Hematopoietic multipotent progenitor cell treated with erythropoietin and hydrocortisone succinate and interleukin-3 and kit ligand, for 4 days (in vitro differentiated cells): ENCODE measurements at regions not wholly inside any gene's neighbourhood (a gene's known extent, or its start where the extent isn't known, plus 50 kb on each side); places are given as distances from the start of the nearest gene placed in this dataset.
A peak's percentile ranks its signal among the peaks of the same experiment; 100 is the strongest.

Experiments used
- DNase-seq: peaks from one replicate; pipeline ENCODE4 v3.0.0-alpha.2; 2015

GRCh38 chr13:85445534-85445933, 353.7 kb downstream of the SLITRK6 start:
- DNase-seq = no peak

GRCh38 chr13:85441975-85442374, 357.2 kb downstream of the SLITRK6 start:
- no peak for DNase-seq

GRCh38 chr13:85441364-85441763, 357.9 kb downstream of the SLITRK6 start:
- DNase-seq = no peak

GRCh38 chr13:85436029-85436428, 363.2 kb downstream of the SLITRK6 start:
- DNase-seq = no peak

- DNase-seq = no peak
These were observed 364.3 kb downstream of the SLITRK6 start for GRCh38 chr13:85434927-85435326.

GRCh38 chr13:85432881-85433280, 366.3 kb downstream of the SLITRK6 start:
- DNase-seq = no peak

- DNase-seq = no peak
These were observed 367.5 kb downstream of the SLITRK6 start for GRCh38 chr13:85431720-85432119.

- no peak for DNase-seq
These were observed 368.9 kb downstream of the SLITRK6 start for GRCh38 chr13:85430216-85430794.

- DNase-seq = no peak
These were observed 371.8 kb downstream of the SLITRK6 start for GRCh38 chr13:85427416-85427815.

- DNase-seq = no peak
These were observed 379.1 kb downstream of the SLITRK6 start for GRCh38 chr13:85420136-85420535.

- DNase-seq = no peak
These were observed 379.6 kb downstream of the SLITRK6 start for GRCh38 chr13:85419611-85420010.

- no peak for DNase-seq
These were observed 381.4 kb downstream of the SLITRK6 start for GRCh38 chr13:85417807-85418206.

GRCh38 chr13:85413664-85414063, 385.6 kb downstream of the SLITRK6 start:
- no peak for DNase-seq

GRCh38 chr13:85412448-85412847, 386.8 kb downstream of the SLITRK6 start:
- no peak for DNase-seq

GRCh38 chr13:85411591-85411990, 387.6 kb downstream of the SLITRK6 start:
- no peak for DNase-seq

GRCh38 chr13:85408415-85408814, 390.8 kb downstream of the SLITRK6 start:
- DNase-seq = no peak

- DNase-seq = no peak
These were observed 392.8 kb downstream of the SLITRK6 start for GRCh38 chr13:85406269-85406975.

- no peak for DNase-seq
These were observed 393.8 kb downstream of the SLITRK6 start for GRCh38 chr13:85405316-85405897.

- no peak for DNase-seq
These were observed 412.8 kb downstream of the SLITRK6 start for GRCh38 chr13:85386424-85386823.

GRCh38 chr13:85383291-85383690, 415.9 kb downstream of the SLITRK6 start:
- no peak for DNase-seq

GRCh38 chr13:85381082-85381481, 418.1 kb downstream of the SLITRK6 start:
- no peak for DNase-seq

GRCh38 chr13:85379991-85380390, 419.2 kb downstream of the SLITRK6 start:
- DNase-seq = no peak

GRCh38 chr13:85379433-85379832, 419.8 kb downstream of the SLITRK6 start:
- DNase-seq = peak; percentile 2

GRCh38 chr13:85377783-85378182, 421.4 kb downstream of the SLITRK6 start:
- DNase-seq = no peak

GRCh38 chr13:85373322-85373721, 425.9 kb downstream of the SLITRK6 start:
- DNase-seq = no peak
